ENCODE measurements at regions not wholly inside any gene's neighbourhood (a gene's known extent, or its start where the extent isn't known, plus 50 kb on each side); places are given as distances from the start of the nearest gene placed in this dataset.

DNA sequence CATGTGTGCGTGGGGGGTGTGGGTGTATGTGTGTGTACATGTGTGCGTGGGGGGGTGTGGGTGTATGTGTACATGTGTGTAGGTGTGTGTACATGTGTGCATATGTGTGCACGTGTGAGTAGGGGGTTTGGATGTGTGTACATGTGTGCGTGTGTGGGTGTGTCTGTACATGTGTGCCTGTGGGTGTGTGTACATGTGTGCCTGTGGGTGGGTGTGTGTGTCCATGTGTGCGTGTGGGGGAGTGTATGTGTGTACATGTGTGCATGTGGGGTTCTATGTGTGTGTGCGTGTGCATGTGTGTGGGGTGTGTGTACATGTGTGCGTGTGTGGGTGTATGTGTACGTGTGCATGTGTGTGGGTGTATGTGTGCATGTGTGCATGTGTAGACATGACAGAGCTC lies 129.1 kb downstream of the C16orf95 start:
- Histone ChIP-seq H3K4me1 (no peaks in the 10 kb centered on the region), H3K9me3 (no peaks in the 10 kb centered on the region), H3K36me3 (no peaks in the 10 kb centered on the region), H3K27ac (no peak overlapping the region), H3K4me3 (no peak overlapping the region), H3K27me3 (no peaks in the 10 kb centered on the region)
- TF ChIP-seq POLR2A (IDR thresholded peaks at IDR 0.05) (no peak), POLR2AphosphoS5 (IDR thresholded peaks at IDR 0.05; ENCODE audit: insufficient read depth in 1 of 2, low read depth in 1 of 2) (no peak)
- TF ChIP-seq, protein P1, sequence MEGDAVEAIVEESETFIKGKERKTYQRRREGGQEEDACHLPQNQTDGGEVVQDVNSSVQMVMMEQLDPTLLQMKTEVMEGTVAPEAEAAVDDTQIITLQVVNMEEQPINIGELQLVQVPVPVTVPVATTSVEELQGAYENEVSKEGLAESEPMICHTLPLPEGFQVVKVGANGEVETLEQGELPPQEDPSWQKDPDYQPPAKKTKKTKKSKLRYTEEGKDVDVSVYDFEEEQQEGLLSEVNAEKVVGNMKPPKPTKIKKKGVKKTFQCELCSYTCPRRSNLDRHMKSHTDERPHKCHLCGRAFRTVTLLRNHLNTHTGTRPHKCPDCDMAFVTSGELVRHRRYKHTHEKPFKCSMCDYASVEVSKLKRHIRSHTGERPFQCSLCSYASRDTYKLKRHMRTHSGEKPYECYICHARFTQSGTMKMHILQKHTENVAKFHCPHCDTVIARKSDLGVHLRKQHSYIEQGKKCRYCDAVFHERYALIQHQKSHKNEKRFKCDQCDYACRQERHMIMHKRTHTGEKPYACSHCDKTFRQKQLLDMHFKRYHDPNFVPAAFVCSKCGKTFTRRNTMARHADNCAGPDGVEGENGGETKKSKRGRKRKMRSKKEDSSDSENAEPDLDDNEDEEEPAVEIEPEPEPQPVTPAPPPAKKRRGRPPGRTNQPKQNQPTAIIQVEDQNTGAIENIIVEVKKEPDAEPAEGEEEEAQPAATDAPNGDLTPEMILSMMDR (IDR thresholded peaks at IDR 0.05): no peak
- no peak for DNase-seq (ENCODE audit: extremely low spot score in 2 of 2)
- intact Hi-C loops (cut with DNase I): no loop called here

DNA sequence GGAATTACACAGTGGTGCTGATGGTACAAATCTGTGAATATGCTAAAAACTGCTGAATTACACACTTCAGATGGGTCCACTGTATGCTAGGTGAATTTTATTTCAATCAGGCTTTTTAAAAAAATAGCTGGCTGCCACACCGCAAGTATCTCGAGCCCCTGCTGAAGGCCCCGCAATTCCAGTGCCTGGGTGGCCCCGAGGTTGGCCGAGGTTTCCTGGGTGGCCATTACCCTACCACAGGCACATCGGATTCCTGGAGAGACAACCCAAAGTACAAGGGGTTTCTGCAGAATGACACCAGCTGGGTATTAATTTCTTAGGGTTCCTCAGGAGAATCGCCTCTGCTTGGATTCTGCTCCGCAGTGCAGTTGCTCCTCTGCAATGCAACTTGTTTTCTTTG lies 127.8 kb downstream of the C16orf95 start:
- intact Hi-C loops (cut with DNase I): no loop called here
- Histone ChIP-seq H3K27me3 (no peaks in the 10 kb centered on the region), H3K4me3 (no peak overlapping the region), H3K9me3 (no peaks in the 10 kb centered on the region), H3K36me3 (no peaks in the 10 kb centered on the region), H3K4me1 (no peaks in the 10 kb centered on the region), H3K27ac (no peak overlapping the region)
- no peak for DNase-seq (ENCODE audit: extremely low spot score in 2 of 2)
- TF ChIP-seq POLR2A (IDR thresholded peaks at IDR 0.05): no peak
- TF ChIP-seq POLR2AphosphoS5 (IDR thresholded peaks at IDR 0.05; ENCODE audit: insufficient read depth in 1 of 2, low read depth in 1 of 2): no peak
- TF ChIP-seq, protein P1 (IDR thresholded peaks at IDR 0.05): no peak

DNA sequence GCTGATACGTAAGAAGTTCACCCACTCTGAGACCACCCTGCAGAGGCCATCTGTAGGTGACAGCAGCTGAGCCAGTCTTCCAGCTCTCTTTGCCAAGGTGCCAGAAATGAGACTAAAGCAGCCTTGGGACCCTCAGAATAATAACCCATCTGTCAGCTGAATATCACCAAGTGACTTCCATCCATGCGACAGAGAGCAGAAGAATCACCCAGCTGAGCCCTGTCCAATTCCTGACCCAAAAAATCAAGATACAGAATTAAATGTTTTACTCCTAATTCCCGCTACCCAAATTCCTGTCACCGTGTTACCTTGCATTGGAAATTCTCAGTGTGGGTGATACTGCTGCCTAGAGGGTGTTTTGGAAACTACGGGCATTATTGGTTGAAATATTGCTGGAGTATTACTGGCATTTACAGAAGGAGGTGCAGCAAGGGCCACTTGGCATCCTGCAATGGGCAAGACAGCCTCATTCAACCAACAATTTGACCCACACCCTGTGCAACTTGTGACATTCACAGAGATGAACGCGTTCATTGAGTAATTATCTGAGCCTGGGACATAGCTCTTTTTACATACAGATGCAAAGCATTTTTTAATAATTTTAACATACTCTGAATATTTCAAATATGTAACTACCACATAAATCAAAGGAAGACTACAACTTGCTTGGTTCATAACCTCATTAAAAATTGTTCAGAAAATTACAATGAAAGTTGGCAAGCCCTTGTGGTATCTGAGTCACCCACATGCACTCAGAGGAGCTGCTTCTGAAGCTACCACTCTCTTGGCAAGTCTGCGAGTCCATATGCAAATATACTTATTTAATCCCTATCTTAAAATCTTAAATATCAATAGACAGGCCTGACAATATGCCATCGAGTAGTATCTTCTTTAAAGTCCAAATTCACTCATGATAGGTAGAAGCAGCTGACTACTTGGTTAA lies 126.6 kb downstream of the C16orf95 start:
- Histone ChIP-seq H3K9me3 (no peaks in the 10 kb centered on the region), H3K4me3 (no peak overlapping the region), H3K4me1 (no peaks in the 10 kb centered on the region), H3K27ac (no peak overlapping the region), H3K36me3 (no peaks in the 10 kb centered on the region), H3K27me3 (no peaks in the 10 kb centered on the region)
- DNase-seq (ENCODE audit: extremely low spot score in 2 of 2): no peak
- intact Hi-C loops (cut with DNase I): no loop called here
- TF ChIP-seq POLR2A (IDR thresholded peaks at IDR 0.05): no peak
- no peak for TF ChIP-seq POLR2AphosphoS5 (IDR thresholded peaks at IDR 0.05; ENCODE audit: insufficient read depth in 1 of 2, low read depth in 1 of 2)
- TF ChIP-seq, protein P1 (IDR thresholded peaks at IDR 0.05): no peak

DNA sequence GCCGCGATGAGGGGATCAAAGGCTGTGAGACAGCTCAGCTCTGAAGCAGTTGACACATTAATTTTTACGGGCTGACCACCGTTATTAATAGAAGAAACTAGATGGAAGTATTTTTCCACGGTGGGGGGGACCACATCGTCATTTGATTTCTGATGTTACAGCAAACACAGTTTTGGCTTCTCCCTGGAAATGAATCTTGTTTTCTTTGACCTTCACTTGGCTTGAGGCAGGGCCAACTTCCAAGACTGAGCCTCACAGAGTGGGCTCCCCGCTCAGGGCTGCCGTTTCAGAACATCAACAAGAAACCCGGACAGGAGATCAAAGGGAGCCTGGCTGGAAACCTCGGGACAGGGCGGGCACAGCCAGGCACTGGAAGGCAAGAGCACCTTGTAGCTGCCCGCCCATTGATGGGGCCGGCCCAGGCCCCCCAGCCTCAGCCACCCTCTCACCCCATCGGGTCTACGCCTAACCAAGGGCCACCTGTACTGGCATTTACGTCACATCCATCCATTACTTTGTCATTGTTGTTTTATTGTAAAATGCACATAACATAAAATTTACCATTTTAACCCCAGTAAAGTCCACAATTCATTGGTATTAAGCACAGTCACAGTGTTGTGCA lies 124.6 kb downstream of the C16orf95 start:
- H3K9me3 ChIP-seq: no peaks in the 10 kb centered on the region
- no peak overlapping the region for H3K4me3 ChIP-seq
- TF ChIP-seq, protein P1 (IDR thresholded peaks at IDR 0.05): no peak
- TF ChIP-seq POLR2A (IDR thresholded peaks at IDR 0.05) (no peak), POLR2AphosphoS5 (IDR thresholded peaks at IDR 0.05; ENCODE audit: insufficient read depth in 1 of 2, low read depth in 1 of 2) (no peak)
- intact Hi-C loops (cut with DNase I): no loop called here
- H3K27ac ChIP-seq: no peak overlapping the region
- H3K27me3 ChIP-seq: no peaks in the 10 kb centered on the region
- no peaks in the 10 kb centered on the region for H3K4me1 ChIP-seq
- H3K36me3 ChIP-seq: no peaks in the 10 kb centered on the region
- DNase-seq (ENCODE audit: extremely low spot score in 2 of 2): no peak

DNA sequence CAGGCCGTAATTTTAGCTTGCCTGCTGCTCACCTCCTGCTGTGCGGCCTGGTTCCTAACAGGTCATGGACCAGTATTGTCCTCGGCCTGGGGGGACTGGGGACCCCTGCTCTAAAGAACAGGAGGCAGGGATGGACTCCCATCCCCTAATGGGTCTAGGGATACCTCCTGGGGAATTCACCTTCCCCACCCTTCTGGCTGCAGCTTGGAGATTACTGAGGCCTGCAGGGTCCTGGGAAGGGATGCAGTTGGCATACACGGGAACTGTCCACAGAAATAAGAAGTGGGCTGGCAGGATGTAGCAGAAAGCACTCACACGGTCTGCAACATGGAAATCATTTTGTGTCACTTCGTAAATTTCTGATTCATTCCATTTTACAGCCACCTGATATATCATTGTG lies 123.0 kb downstream of the C16orf95 start:
- Histone ChIP-seq H3K4me3 (no peak overlapping the region), H3K9me3 (no peaks in the 10 kb centered on the region), H3K36me3 (no peaks in the 10 kb centered on the region), H3K27me3 (no peaks in the 10 kb centered on the region), H3K4me1 (no peaks in the 10 kb centered on the region), H3K27ac (no peak overlapping the region)
- DNase-seq (ENCODE audit: extremely low spot score in 2 of 2): no peak
- intact Hi-C loops (cut with DNase I): no loop called here
- TF ChIP-seq, protein P1 (IDR thresholded peaks at IDR 0.05): no peak
- no peak for TF ChIP-seq POLR2A (IDR thresholded peaks at IDR 0.05)
- no peak for TF ChIP-seq POLR2AphosphoS5 (IDR thresholded peaks at IDR 0.05; ENCODE audit: insufficient read depth in 1 of 2, low read depth in 1 of 2)

All from vagina (tissue), 2 donors.